Heart left ventricle (tissue), 13 donors: ENCODE measurements at regions not wholly inside any gene's neighbourhood (a gene's known extent, or its start where the extent isn't known, plus 50 kb on each side); places are given as distances from the start of the nearest gene placed in this dataset.

Experiments
- CTCF ChIP-seq, 12 donors: fragments of 200-600 bp; sonication (generic) in 4 of 12; IDR thresholded peaks; one replicate each; pipeline versions ENCODE4 v1.5.0 to v1.8.0; 2018 to 2022; ENCODE audit warnings: antibody characterized with exemption in 12 of 12, mild to moderate bottlenecking in 5 of 12
- POLR2A ChIP-seq, 2 donors: fragments of 450-650 bp; IDR thresholded peaks; one replicate each; pipeline ENCODE4 v1.6.1; 2017; ENCODE audit warnings: antibody characterized with exemption in 2 of 2, mild to moderate bottlenecking in 2 of 2, moderate library complexity in 2 of 2
- donor health status: ischemic (EF 13 %, LVEDD 7.1; RV severe dilation, severe dysfunction).
- donor health status: DM: no; HTN: yes; CAD: no.
- donor health status: DM: no; HTN: no; CAD: no.
- donor health status: ischemic (EF 25% LVEDD 6.9; RV normal size, moderate dysfunction).
- donor health status: ischemic (EF 25% LVEDD 5.7; RV mildly dilated, moderate dysfunction).
- donor health status: ischemic (EF 35%, LVEDD 5.7; RV mildly dilated, moderate dysfunction).
- donor health status: nonischemic (EF 11% LVEDD 7.7; RV severe dilation, severe dysfunction).
- donor health status: DM: yes; HTN: yes; CAD: no.
- donor health status: PGD.
- donor health status: ischemic (EF 29% LVEDD 5.4; RV normal size, mild dysfunction).
- donor health status: nonischemic (EF 23%, LVEDD 6.1; RV moderate dilation, normal function).

DNA sequence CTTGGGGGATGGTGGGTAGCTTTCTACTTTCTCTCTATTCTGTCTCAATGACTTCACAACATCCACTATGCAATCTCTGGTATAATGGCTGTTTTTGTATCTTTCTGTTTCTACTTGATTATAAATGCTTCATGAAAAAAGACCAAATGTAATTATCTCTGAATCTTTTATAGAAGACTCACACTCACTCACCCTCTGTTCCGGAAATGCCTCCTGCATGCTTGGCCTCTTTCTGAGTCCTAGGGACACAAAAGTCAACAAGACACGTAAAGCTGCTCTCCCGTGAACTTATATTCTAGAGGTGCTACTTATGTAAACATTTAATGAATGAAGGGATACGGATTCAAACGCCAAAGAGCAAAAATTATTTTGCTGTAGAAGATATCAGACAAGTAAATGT, 502.2 kb upstream of the SOX11 start:
- TF ChIP-seq CTCF (IDR thresholded peaks at IDR 0.05) (no peak), POLR2A (IDR thresholded peaks at IDR 0.05) (no peak)
